Vagina (tissue), 2 donors: ENCODE measurements at regions not wholly inside any gene's neighbourhood (a gene's known extent, or its start where the extent isn't known, plus 50 kb on each side); places are given as distances from the start of the nearest gene placed in this dataset.

ENCODE experiments used
- POLR2A ChIP-seq, 2 donors: fragments of 450-650 bp; IDR thresholded peaks; one replicate each; pipeline ENCODE4 v1.6.1; 2017; ENCODE audit warnings: antibody characterized with exemption in 2 of 2, mild to moderate bottlenecking in 2 of 2, moderate library complexity in 2 of 2
- POLR2AphosphoS5 ChIP-seq, 2 donors: sonication (generic); formaldehyde crosslinking; IDR thresholded peaks; one replicate each; pipeline ENCODE4 v1.9.0; 2017; ENCODE audit warnings: antibody characterized with exemption in 2 of 2, mild to moderate bottlenecking in 2 of 2, low read depth in 1 of 2; ENCODE audit not compliant: insufficient read depth in 1 of 2
- TF ChIP-seq, protein P1 (sequence below), 3 experiments: fragments of 450-650 bp in 2 of 3; fragments of 200-600 bp in 1 of 3; sonication (generic) in 1 of 3; IDR thresholded peaks; one replicate each; pipeline ENCODE4 v1.5.1; 2017 to 2019; ENCODE audit warnings: antibody characterized with exemption in 3 of 3, mild to moderate bottlenecking in 2 of 3, moderate library complexity in 2 of 3

DNA sequence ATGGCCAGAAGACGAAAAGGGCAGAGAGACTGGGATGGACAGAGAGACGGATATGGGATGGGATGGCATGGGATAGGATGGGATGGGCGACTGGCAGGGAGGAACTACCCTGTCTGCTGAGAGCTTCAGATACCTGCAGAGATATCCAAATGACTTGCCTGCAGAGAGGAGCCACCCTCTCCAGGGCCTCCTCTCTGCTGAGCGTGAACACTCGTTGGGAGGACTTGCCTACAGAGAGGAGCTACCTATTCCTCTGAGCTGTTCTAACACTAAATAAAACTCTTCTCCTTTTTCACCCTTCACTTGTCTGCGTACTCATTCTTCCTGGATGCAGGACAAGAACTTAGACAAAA, 67.1 kb upstream of the LRRN2 start:
- TF ChIP-seq POLR2AphosphoS5 (IDR thresholded peaks at IDR 0.05; ENCODE audit: insufficient read depth in 1 of 2, low read depth in 1 of 2) (no peak), POLR2A (IDR thresholded peaks at IDR 0.05) (no peak)
- TF ChIP-seq, protein P1, sequence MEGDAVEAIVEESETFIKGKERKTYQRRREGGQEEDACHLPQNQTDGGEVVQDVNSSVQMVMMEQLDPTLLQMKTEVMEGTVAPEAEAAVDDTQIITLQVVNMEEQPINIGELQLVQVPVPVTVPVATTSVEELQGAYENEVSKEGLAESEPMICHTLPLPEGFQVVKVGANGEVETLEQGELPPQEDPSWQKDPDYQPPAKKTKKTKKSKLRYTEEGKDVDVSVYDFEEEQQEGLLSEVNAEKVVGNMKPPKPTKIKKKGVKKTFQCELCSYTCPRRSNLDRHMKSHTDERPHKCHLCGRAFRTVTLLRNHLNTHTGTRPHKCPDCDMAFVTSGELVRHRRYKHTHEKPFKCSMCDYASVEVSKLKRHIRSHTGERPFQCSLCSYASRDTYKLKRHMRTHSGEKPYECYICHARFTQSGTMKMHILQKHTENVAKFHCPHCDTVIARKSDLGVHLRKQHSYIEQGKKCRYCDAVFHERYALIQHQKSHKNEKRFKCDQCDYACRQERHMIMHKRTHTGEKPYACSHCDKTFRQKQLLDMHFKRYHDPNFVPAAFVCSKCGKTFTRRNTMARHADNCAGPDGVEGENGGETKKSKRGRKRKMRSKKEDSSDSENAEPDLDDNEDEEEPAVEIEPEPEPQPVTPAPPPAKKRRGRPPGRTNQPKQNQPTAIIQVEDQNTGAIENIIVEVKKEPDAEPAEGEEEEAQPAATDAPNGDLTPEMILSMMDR (IDR thresholded peaks at IDR 0.05): no peak
